Left lung (tissue), 4 donors: ENCODE measurements at regions not wholly inside any gene's neighbourhood (a gene's known extent, or its start where the extent isn't known, plus 50 kb on each side); places are given as distances from the start of the nearest gene placed in this dataset.

Experiments used
- ATAC-seq: fragments of 200-7000 bp; cut with Tn5 transposase; one replicate; pipeline ENCODE4 v1.9.1; 2020; ENCODE audit warnings: moderate library complexity
- DNase-seq, 4 donors: peaks; one replicate each; pipeline ENCODE4 v3.0.0-alpha.2; 2013 to 2020
- H3K27ac ChIP-seq, 2 donors: fragments of 200-600 bp; sonication (generic) in 1 of 2; one replicate each; pipeline versions ENCODE4 v1.5.0 to v1.8.0; 2020 to 2021
- H3K27me3 ChIP-seq, 2 donors: fragments of 200-600 bp; sonication (generic) in 1 of 2; one replicate each; pipeline versions ENCODE4 v1.5.0 to v1.8.0; 2020 to 2021
- H3K36me3 ChIP-seq, 2 donors: fragments of 200-600 bp; sonication (generic) in 1 of 2; one replicate each; pipeline versions ENCODE4 v1.5.0 to v1.8.0; 2020 to 2021
- H3K4me1 ChIP-seq, 2 donors: fragments of 200-600 bp; one replicate each; pipeline ENCODE4 v1.8.0; 2021
- H3K4me3 ChIP-seq, 2 donors: fragments of 200-600 bp; sonication (generic) in 1 of 2; one replicate each; pipeline versions ENCODE4 v1.5.0 to v1.8.0; 2020 to 2021; ENCODE audit warnings: mild to moderate bottlenecking in 1 of 2
- H3K9me3 ChIP-seq, 2 donors: fragments of 200-600 bp; sonication (generic) in 1 of 2; one replicate each; pipeline versions ENCODE4 v1.5.0 to v1.8.0; 2020 to 2021
- intact Hi-C, 2 donors: fragments of 100-400 bp; cut with DNase I; formaldehyde crosslinking; loops; one replicate each; pipeline versions ENCODE4 v1.11.2 to v1.14.2; 2022
- TF ChIP-seq, protein P1 (sequence below), 2 donors: fragments of 200-600 bp; sonication (generic) in 1 of 2; IDR thresholded peaks; one replicate each; pipeline versions ENCODE4 v1.5.0 to v1.8.0; 2021; ENCODE audit warnings: antibody characterized with exemption in 2 of 2
- donor health status: DM: no; HTN: yes; CAD: no.
- donor health status: DM: no; HTN: no; CAD: no.

DNA sequence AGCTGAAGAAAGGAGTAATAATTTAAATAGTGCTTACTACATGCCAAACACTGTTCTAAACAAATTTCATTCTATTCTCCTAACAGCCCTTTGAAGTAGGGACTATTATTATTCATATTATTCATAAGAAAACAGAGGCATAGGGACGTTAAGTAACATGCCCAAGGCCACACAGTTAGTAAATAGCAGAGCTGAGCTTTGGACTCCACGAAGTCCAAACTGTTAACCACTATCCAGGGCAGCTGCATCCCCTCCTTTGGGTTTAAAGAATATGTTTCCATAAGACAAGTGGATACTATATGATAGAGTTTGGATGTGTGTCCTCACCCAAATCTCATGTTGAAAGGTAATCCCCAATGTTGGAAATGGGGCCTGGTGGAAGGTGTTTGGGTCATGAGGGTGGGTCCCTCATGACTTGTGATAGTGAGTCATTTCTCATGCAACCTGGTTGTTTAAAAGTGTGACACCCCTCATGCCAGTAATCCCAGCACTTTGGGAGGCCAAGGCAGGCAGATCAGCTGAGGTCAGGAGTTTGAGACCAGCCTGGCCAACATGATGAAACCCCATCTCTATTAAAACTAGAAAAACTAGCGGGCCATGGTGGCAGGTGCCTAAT is 144.0 kb upstream of the CXADR start:
- no peaks in the 10 kb centered on the region for H3K27me3 ChIP-seq
- H3K27ac ChIP-seq = no peak overlapping the region
- TF ChIP-seq, protein P1, sequence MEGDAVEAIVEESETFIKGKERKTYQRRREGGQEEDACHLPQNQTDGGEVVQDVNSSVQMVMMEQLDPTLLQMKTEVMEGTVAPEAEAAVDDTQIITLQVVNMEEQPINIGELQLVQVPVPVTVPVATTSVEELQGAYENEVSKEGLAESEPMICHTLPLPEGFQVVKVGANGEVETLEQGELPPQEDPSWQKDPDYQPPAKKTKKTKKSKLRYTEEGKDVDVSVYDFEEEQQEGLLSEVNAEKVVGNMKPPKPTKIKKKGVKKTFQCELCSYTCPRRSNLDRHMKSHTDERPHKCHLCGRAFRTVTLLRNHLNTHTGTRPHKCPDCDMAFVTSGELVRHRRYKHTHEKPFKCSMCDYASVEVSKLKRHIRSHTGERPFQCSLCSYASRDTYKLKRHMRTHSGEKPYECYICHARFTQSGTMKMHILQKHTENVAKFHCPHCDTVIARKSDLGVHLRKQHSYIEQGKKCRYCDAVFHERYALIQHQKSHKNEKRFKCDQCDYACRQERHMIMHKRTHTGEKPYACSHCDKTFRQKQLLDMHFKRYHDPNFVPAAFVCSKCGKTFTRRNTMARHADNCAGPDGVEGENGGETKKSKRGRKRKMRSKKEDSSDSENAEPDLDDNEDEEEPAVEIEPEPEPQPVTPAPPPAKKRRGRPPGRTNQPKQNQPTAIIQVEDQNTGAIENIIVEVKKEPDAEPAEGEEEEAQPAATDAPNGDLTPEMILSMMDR (IDR thresholded peaks at IDR 0.05) = no peak
- ATAC-seq (no peak), DNase-seq (no peak)
- H3K4me3 ChIP-seq = no peak overlapping the region
- no peaks in the 10 kb centered on the region for H3K9me3 ChIP-seq
- intact Hi-C loops = no loop called here
- no peaks in the 10 kb centered on the region for H3K36me3 ChIP-seq
- no peaks in the 10 kb centered on the region for H3K4me1 ChIP-seq

DNA sequence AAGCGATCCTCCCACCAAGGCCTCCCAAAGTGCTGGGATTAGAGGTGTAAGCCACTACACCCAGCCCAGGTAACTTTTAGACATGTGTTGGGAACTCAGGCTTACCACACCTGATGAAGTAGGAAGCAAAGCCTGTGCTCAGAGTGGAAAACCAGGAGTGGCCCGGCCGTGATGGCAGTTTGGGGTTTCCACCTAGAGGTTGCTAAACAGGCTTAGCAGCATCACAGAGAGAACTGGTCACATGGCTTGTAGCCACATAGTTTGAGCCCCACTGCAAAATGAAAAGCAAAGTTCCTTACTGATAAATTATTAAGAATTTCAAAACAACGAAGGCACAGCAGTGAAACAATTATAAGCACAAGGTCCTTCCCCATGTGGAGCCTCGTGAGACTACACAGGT is 142.6 kb upstream of the CXADR start:
- DNase-seq (peak in 3 of 4 donors; percentile 52 to 65 (median 62)), ATAC-seq (peak; percentile 83)
- Histone ChIP-seq H3K4me1 (no peaks in the 10 kb centered on the region), H3K36me3 (no peaks in the 10 kb centered on the region), H3K27me3 (no peaks in the 10 kb centered on the region), H3K27ac (no peak overlapping the region), H3K9me3 (no peaks in the 10 kb centered on the region), H3K4me3 (no peak overlapping the region)
- intact Hi-C loops = no loop called here
- TF ChIP-seq, protein P1 (IDR thresholded peaks at IDR 0.05) = no peak

DNA sequence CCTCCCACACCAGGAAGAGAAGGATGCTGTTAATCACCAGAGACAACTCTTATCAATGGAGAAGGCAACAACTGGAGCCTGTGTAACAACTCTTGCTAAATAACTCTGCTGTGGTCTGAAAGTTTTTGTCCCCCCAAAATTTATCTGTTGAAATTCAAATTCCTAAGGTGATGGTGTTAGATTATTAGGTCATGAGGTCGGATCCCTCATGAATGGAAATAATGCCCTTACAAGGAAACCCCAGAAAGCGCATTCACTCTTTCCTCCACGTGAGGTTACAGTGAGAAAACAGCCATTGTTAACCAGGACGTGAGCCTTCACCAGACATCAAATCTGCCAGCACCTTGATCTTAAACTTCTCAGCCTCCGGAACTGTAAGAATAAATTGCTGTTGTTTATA is 141.9 kb upstream of the CXADR start:
- Histone ChIP-seq H3K9me3 (no peaks in the 10 kb centered on the region), H3K36me3 (no peaks in the 10 kb centered on the region), H3K27ac (peak overlapping the region in 1 of 2 donors; percentile 8), H3K27me3 (no peaks in the 10 kb centered on the region), H3K4me3 (no peak overlapping the region), H3K4me1 (no peaks in the 10 kb centered on the region)
- intact Hi-C loops = no loop called here
- ATAC-seq = peak; percentile 4
- TF ChIP-seq, protein P1 (IDR thresholded peaks at IDR 0.05) = no peak
- no peak for DNase-seq

DNA sequence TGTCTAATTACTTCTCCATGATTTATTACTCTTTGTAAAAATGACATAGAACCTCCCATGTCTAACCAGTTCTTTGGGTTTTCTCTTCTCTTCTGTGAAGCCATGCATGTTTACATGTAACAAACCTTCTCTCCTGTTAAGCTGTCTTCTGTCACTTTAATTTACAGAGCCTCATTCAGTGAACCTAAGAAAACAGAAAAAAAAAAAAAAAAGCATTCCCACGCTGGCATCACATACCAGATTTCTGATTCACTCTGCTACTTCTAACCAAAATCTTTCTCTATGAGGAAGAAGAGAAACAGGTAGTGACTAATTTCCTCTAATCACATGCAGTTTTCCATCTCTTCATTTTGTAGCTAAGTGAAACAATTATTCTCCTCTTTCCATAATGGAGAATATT is 141.4 kb upstream of the CXADR start:
- Histone ChIP-seq H3K4me3 (no peak overlapping the region), H3K27ac (peak overlapping the region; percentile 8 to 22), H3K9me3 (no peaks in the 10 kb centered on the region), H3K36me3 (no peaks in the 10 kb centered on the region), H3K4me1 (no peaks in the 10 kb centered on the region), H3K27me3 (no peaks in the 10 kb centered on the region)
- peak; percentile 60 for ATAC-seq
- intact Hi-C loops = no loop called here
- TF ChIP-seq, protein P1 (IDR thresholded peaks at IDR 0.05) = no peak
- no peak for DNase-seq

DNA sequence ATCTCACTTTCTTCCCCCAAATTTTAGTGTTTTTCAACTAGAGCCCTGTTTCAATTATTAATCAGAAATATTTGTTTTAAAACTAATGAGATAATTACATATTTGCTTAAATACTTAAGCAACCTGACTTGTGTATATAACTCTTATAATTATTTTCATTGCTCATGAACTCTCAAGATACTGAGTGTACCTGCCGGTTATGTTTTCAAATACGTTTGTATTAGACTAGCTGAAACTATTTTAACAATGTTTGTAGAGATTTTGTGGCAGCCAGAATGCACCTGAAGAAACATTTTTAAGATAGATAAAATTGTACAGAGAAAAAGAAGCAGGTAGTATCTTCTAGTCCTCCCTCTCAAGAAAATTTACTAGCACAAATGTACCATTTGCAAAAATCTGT is 140.6 kb upstream of the CXADR start:
- TF ChIP-seq, protein P1 (IDR thresholded peaks at IDR 0.05) = no peak
- Histone ChIP-seq H3K27ac (peak overlapping the region in 1 of 2 donors; percentile 22), H3K36me3 (no peaks in the 10 kb centered on the region), H3K4me1 (no peaks in the 10 kb centered on the region), H3K9me3 (no peaks in the 10 kb centered on the region), H3K4me3 (no peak overlapping the region), H3K27me3 (no peaks in the 10 kb centered on the region)
- DNase-seq (no peak), ATAC-seq (peak; percentile 70)
- intact Hi-C loops = no loop called here
